NCI-H82 treated with DMSO at 0.1 percent for 48 hours (cell line): ENCODE measurements at regions not wholly inside any gene's neighbourhood (a gene's known extent, or its start where the extent isn't known, plus 50 kb on each side); places are given as distances from the start of the nearest gene placed in this dataset.

ENCODE experiments used
- DNase-seq: peaks from one replicate; lab custom pipeline; 2025; ENCODE audit not compliant: unreplicated experiment; lab: John Stamatoyannopoulos, UW

DNA sequence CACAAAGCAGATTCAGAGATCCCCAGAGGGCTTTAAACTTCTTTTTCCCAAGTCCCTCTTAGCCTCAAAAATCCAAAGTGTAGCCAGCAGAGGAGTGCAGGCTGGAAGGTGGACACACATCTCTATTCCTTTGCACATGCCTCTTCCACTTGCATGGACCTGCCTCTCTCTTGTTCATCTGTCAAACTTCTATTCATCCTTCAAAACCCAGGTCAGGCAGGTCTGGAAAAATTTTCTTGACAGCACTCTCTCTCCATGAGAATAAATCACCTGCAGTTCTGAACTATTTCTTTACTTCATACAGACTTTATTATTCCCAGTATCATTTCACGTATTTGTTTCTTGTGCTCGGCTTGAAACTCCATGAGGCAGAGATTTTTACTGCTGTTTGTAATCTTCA, 127.5 kb downstream of the SS18 start:
- DNase-seq: no peak

DNA sequence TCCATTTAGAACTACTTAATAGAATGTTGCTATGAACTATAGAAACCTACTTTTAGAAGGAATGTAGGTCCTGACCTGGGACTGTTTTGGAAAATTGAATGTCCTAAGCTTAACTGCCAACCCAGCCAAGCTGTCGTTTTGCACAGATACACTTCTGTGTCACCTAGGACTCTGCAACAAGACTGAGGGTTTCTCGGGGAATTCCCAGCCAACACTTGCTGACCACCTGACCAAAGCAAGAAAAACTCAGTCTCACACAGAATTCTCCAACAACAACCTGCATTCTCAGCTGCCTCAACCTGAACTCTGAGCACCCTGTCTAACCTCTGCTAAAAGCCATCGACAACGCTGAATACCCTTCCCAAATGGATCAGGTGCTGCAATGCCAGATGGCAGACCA, 128.2 kb downstream of the SS18 start:
- no peak for DNase-seq

DNA sequence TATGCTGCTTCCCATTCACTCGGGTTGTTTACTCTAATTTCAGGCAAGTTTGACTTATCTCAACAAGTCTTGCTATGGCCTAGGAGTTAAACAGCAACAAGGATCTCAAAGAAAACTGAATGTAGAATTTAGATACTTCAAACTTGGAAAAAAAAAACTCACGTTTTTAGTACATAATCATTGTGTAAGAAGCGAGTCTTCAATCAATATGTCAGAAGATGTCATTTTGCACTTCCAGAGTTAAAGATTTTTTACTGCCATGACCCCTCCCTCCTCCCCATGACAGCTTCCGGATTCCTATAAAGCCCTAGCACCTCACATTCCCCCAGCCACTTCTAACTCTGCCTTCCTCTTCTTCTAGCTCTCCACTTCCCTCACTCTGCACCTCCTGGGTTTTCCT, 133.4 kb downstream of the SS18 start:
- no peak for DNase-seq

DNA sequence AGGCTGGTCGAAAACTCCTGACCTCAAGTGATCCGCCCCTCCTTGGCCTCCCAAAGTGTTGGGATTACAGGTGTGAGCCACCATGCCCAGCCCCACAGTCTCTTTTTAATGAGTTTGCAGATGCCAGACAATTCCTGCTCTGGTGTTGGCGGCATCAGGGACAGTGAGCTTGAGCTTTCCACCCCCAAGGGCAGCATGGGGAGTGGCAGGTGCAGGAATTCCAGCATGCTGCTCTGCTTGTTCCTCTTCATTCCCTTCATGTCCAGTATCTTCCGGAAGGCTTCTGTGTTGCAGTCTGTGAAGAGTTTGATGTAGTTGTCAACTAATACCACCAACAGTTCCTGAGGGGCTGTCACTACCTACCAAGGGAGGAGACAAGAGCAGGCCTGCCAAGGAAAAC, 137.3 kb downstream of the SS18 start:
- DNase-seq: no peak

DNA sequence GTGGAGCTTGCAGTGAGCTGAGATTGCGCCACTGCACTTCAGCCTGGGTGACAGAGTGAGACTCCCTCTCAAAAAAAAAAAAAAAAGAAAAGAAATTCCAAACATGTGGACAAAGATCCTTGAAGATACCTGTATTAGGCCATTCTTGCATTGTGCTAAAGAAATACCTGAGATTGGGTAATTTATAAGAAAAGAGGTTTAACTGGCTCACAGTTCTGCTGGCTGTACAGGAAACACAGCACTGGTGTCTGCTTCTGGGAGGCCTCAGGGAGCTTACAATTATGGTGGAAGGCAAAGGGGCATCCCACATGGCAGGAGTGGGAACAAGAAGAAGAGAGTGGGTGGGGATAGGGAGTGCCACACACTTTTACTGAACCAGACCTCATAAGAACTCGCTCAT, 140.1 kb downstream of the SS18 start:
- DNase-seq: no peak

DNA sequence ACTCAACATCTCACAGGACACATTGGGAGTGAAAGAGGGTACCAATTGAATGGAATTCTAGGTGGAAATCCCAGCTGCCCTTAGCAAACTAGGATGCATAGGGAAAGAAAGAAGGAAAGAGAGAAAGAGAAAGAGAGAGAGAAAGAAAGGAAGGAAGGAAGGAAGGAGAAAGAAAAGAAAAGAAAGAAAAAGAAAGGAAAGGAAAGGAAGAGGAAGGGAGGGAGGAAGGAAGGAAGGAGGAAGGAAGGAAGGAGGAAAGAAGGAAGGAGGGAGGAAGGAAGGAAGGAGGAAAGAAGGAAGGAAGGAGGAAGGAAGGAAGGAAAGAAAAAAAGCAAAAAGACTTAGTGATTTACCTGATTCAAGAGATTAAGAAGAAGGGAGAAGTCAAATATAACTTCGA, 143.9 kb downstream of the SS18 start:
- DNase-seq: no peak

DNA sequence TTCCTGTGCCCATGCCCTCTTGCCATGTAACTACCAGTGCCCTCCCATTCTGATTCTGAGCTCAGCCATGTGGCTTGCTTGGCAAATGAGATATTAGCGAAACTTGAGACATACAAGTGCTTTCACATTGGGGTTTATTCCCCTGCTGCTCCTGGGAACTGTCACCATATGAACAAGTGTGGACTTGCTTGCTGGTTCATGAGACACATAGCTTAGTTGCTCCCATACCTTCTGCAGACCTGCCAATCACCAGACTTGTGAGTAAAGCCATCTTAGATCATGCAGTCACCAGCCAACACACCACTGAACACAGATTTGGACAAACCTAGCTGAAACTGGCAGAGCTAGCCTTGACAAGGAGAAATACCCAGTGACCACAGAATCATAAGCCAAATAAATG, 155.1 kb downstream of the SS18 start:
- DNase-seq: no peak

DNA sequence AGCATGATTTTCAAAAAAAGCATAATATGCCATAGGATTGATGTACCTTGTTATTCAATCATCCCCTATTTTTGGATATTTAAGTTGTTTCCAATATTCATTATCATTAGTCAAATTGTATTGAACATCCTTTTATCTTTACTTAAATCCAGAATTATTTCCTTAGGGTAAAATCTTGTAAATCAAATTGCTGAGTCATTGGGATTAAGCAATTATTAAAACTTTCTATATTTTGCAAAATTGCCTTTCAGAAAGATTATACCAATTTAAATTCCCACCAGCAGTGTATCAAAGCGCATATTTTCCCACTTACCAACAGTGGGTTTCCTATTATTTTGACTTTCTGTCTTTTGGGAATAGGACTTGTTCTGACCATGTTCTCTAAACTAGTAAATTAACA, 159.3 kb downstream of the SS18 start:
- no peak for DNase-seq

DNA sequence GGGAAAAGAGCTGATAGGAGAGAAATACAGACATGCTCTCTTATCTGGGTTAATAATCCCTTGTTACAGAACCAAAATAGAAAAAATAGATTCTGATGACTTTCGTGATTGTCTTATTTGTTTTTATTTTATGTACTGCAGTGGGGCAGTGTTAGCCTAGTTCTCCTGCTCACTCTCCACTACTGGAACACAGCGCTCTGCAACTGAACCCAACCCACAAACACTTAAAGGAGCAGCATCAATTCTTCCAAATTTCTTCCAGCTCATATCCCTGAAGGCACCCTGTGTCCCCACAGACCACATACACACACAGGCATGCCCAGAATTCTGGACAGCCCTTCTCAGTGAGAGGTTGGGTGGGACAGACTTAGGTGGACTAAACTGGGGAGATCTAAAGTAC, 160.6 kb downstream of the SS18 start:
- no peak for DNase-seq

DNA sequence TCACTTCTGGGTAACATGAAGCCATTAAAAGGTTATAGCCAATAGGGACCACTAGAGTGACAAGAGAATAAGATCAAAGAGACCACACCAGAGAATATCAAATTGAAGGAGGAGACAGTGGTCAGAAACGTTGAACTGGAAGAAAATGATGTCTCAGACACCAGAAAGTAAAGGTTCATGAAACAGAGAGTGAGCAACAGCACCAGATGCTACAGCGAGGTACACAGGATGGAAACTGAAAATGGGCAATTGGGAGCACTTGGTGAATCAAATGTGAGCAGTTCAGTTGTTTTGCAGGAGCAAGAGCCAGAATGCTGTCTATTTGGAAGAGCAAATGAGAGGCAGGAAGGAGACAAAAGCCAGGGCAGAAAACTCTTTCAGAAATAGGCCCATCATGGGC, 162.6 kb downstream of the SS18 start:
- DNase-seq: no peak

DNA sequence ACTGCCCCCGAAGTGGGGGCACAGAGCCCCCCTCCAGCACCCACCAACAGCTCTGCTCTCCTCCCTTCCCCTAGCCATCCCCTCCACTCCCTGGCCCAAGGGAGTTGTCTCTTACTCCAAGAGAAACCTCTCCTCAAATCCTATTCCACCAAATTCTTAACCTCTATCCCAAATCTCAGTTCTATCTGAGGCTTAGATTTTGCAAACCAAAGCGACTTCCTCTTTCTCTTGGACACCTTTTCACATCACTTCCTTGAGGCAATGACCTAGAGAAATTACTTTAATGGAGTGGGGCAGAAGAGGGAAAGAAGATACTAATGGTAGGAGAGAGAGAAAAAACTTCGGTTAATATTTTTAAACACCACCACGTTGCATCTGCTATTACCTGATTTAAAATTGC, 167.2 kb downstream of the SS18 start:
- no peak for DNase-seq

DNA sequence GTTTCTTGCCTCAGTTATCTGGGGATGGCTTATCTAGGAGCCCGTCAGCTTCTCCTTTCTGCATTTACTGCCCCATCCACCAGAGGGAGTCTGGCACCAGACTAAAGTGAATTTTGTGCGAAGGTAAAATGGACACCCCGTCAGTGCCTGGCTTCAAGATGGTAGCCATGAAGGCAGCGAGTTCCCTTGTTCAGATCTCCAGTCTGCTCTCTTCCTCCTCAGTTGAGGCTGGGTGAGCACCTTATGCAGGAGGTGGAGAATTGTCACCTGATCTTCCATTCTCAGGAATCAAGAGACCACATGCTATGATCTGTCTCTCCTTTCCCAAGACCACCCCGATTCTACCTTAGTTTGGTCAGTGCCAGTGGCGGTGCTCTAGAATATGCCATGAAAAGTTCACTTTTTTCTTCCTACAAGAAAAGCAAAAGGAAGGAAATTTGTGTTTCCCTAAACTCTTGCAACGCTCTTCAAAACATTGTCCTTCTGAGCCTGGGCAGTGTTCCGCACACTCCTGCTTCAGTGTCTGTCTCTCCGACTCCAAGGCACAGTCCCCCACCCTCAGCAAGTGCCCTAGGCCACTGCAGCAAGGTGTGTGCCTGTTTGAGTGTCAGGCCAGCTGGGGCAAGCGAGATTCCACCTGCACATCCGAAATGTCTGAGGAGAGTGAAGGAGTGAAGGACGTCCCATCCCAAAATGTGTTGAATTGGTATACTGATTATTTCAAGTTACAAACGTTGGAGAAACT, 168.6 kb downstream of the SS18 start:
- peak; percentile 52 for DNase-seq

DNA sequence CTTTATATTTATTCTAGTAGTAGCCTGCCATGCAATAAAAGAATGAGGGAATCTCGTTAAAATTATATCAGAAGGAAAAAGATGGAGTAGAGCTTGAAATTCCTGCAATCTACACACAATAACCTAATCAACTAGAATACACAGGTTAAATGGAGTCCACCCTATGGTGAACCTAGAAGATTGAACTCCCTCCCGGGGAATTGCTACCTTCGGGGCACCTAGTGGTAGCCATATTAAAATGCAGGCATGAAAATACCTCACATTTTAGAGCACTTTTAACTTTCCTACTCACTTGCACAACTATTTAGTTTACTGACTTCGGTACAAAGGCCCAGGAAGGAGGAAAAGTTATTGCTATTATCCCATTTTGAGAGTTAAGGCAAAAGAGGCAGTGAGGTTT, 174.5 kb downstream of the SS18 start:
- no peak for DNase-seq

DNA sequence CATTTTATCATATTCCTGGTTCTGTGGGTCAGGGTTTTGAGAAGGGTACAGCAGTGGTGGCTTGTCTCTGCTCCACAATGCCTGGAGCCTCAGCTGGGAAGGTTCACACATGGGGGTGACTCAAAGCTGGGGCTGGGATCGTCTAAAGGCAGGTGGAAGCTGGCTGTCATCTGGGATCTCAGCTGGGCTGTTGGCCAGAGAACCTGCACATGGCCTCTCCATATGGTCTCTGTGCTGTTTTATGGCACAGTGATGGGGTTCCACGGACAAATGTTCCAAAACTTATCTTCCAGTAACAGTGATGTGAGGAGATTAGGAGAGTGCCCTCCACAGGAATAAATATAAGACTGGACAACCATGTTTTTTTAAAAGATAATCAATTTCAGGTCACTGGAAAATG, 191.4 kb downstream of the SS18 start:
- DNase-seq: no peak

DNA sequence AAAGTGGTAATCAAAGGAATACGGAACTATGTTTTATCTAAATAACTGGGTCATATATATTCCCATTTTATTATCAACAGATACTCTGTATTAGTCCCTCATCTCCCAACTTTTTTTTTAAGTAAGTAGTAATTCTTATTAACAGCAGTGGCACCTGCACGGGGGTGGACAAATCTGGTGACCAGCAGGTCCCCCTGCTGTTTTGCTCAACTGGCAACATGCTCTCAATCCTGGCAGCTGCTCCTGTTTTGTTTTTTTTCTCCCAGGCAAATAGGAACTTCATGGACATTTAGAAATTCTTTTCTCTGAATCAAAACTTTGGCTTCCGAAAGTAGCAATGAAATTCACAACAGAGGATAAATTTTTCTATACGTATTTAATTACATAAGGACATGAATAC, 193.5 kb downstream of the SS18 start:
- DNase-seq: no peak

DNA sequence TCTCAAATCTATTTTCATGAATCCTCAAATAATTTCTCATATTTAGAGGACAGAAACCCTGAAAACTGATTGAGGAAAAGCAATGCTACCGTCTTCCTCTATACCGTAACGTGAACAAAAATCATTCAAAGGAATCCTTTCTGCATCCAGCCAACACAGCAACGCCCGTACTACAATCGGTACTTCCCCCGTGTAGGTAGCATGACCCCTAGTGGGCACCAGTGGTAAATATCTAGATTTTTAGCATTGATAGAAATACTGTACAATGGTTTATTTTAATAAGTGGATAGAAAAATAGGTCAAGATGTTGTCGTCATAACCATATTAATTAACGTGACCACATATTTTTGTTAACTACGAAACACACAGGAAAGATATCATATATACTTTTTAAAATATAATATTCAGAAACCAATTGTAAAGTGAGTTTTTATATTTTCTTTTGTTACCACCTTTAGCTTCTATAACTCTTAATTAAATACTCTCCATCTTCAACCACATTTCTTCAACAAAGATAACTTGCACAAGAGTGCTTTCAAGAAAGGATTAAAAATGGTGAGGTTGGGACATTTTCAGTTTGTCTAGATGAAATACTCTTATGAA, 194.1 kb downstream of the SS18 start:
- peak; percentile 2 for DNase-seq

DNA sequence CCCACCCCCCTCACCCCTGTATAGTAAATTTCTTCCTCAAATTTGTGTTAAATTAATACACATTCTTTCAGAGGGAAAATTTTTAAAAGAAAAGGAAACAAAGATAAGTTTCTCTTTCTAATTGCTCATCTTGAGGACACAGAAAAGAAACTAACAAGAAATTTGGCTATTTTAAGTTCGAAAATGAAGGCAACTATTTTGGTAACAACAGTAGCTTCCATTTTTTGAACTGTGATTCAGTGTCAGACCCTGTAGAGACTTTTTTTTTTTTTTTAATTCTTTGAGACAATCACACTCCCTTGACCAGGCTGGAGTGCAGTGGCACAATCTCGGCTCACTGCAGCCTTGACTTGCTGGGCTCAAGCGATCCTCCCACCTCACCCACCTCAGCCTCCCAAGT, 194.9 kb downstream of the SS18 start:
- no peak for DNase-seq

DNA sequence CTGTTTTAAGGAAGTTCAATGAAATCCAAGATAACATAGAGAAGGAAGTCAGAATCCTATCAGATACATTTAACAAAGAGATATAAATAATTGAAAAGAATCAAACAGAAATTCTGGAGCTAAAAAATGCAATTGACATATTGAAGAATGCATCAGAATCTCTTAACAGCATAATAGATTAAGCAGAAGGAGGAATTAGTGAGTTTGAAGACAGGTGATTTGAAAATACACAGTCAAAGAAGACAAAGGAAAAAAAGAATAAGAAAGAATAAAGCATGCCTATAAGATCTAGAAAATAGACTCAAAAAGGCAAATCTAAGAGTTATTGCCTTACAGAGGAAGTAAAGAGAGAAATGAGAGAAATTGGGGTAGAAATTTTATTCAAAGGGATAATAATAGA, 204.1 kb downstream of the SS18 start:
- DNase-seq: no peak

DNA sequence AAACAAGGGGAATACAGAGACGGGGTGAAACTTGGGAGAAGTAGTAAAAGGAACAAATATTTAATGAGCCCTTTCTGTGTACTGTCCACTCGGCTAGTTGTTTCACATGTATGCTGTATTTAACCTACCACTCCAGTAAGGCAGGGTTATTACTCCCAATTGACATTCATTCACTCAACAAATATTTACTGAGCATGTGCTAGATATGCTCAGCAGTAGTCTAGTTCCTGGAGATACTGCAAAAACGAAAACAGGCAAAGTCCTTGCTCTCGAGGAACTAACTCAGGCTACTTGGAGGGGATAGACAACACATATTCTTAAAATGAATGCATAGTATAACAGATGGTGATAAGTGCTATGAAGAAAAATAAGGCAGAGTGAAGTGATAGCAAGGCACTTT, 207.3 kb downstream of the SS18 start:
- DNase-seq: no peak

DNA sequence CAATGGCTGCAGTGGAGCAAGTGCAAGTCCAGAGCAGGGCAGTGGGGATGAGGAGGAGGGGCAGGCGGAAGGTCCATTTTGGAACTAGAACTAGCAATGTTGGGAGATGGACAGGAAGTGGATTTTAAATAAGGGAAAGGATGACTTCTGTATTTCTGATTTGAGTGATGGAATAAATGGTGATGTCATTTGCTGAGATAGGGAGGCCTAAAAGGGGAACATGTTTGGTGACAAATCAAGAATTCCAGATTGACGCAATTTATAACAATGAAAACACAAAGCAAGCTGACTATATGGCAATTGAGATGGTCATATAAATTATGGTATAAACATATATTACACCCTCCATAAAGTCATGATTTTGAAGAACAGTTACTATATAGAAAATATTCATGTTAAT, 209.3 kb downstream of the SS18 start:
- no peak for DNase-seq

DNA sequence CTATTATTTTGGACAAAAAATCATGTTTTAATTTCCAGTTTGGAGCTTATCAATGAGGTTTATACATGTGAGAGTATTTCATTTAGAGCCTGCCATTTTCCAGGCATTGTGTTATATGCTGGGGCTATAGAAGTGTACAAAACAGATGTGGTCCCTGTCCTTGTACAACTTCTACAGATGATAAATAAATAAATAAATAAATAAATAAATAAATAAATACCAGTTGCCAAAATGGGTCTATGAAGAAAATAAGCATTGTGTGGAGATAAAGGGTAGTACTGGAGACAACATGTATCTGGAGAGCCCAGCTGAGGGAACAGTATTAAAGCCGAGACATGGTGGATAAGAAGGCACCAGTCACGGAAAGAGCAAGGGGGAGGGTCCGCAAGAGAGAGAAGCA, 210.0 kb downstream of the SS18 start:
- no peak for DNase-seq

DNA sequence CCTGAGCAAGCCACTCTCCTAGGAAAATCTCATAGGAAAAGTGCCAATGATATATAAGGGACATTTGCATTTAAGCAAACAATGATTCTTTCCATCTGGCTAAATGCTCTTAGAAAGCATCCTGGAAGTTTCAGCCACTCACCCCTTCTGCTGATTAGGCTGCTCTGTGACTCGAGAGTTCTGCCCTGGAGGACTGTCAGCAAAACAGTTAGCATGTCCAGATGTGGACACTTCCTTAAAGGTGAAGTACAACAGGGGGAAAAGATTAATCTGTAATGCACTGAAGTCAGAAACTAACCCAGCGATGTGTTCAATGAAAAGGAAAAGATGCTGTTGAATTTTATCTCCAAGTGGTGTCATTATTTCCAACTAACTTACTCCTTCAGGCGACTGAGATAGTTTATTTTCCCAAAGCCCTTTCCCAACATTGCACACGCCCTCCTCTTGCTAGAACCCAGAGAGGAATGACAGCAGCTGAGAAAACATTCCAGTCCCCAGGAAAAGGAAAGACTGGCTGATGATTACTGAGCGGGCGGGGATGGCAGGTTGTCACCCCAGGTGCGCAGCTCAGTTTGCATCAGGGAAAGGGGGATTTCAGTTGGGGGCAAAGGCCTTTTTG, 214.0 kb downstream of the SS18 start:
- no peak for DNase-seq
